DND-41 (cell line): ENCODE measurements at regions not wholly inside any gene's neighbourhood (a gene's known extent, or its start where the extent isn't known, plus 50 kb on each side); places are given as distances from the start of the nearest gene placed in this dataset.

Experiments
- CTCF ChIP-seq: IDR thresholded peaks from 2 replicates; pipeline ENCODE4 v1.5.1; 2012; ENCODE audit warnings: borderline replicate concordance, low read length, moderate library complexity, mild to moderate bottlenecking; ENCODE audit not compliant: poor library complexity, severe bottlenecking; ENCODE audit errors: extremely low read depth
- EZH2 ChIP-seq: IDR thresholded peaks from 3 replicates; pipeline ENCODE4 v1.6.1; 2012; ENCODE audit warnings: borderline replicate concordance, low read depth, mild to moderate bottlenecking, moderate library complexity, low read length, inconsistent platforms; ENCODE audit not compliant: severe bottlenecking

DNA sequence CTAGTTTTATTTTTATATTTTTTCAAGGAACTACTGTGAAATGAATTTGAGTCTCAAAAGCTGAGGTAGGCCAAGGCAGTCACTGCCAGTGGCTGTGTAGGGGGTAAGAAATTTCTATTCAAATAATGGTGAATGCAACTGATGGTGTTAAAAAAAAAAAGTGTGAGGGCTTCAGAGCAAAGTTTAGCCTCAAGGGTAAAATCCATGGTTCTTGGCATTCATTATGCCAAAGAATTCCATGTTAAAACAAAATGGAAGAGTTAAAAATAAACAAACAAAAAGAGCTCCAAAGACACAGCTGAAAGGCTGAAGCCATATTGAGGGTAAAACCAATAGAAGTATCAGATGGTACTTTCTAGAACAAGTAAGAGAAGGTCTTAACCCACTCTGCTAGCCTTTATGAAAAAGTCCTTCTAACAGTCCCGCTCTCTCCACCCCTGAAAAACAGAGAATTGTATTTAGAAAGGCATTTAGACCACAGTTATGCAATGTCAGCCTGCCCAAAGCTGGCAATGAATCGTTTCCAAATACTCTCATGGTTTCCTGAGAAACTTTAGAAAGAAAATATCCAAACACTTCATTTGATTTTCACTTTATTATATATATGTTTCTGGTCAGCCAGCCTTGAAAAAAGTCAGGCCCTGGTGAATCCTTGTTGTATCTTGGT, 158.4 kb upstream of the GMNC start:
- no peak for TF ChIP-seq CTCF
- TF ChIP-seq EZH2, result no peak
